RWPE2 (cell line): ENCODE measurements at regions not wholly inside any gene's neighbourhood (a gene's known extent, or its start where the extent isn't known, plus 50 kb on each side); places are given as distances from the start of the nearest gene placed in this dataset.

ENCODE experiments used
- ATAC-seq: fragments of 200-7000 bp; cut with Tn5 transposase; 3 replicates; pipeline ENCODE4 v1.9.1; 2021; ENCODE audit warnings: low read depth
- DNase-seq: peaks from one replicate; pipeline ENCODE4 v3.0.0-alpha.2; 2020; ENCODE audit warnings: low spot score
- H3K27ac ChIP-seq: fragments of 450-650 bp; 2 replicates; pipeline ENCODE4 v1.5.1; 2017; ENCODE audit warnings: mild to moderate bottlenecking; ENCODE audit not compliant: poor library complexity, severe bottlenecking
- H3K27me3 ChIP-seq: fragments of 250-450 bp; sonication (Bioruptor Pico); 2 replicates; pipeline ENCODE4 v1.5.1; 2021; ENCODE audit warnings: mild to moderate bottlenecking, moderate library complexity; ENCODE audit not compliant: insufficient read depth, poor library complexity, severe bottlenecking
- H3K36me3 ChIP-seq: fragments of 250-450 bp; sonication (Bioruptor Pico); 2 replicates; pipeline ENCODE4 v1.5.1; 2020; ENCODE audit warnings: low read depth, mild to moderate bottlenecking, moderate library complexity
- H3K4me1 ChIP-seq: fragments of 250-450 bp; sonication (Bioruptor Pico); 2 replicates; pipeline ENCODE4 v1.5.1; 2021; ENCODE audit warnings: mild to moderate bottlenecking, moderate library complexity; ENCODE audit not compliant: insufficient read depth, poor library complexity, severe bottlenecking
- H3K4me3 ChIP-seq: fragments of 250-450 bp; sonication (Bioruptor Pico); 2 replicates; pipeline ENCODE4 v1.5.1; 2021; ENCODE audit warnings: mild to moderate bottlenecking, moderate library complexity; ENCODE audit not compliant: severe bottlenecking
- H3K9me3 ChIP-seq: fragments of 250-450 bp; sonication (Bioruptor Pico); 2 replicates; pipeline ENCODE4 v1.5.1; 2021; ENCODE audit warnings: mild to moderate bottlenecking, moderate library complexity; ENCODE audit not compliant: severe bottlenecking
- CTCF ChIP-seq: fragments of 450-650 bp; IDR thresholded peaks from one replicate; pipeline ENCODE4 v1.5.1; 2017; ENCODE audit warnings: mild to moderate bottlenecking, moderate library complexity; ENCODE audit not compliant: poor library complexity, severe bottlenecking

GRCh38 chr7:21326921-21327320 lies 101.0 kb upstream of the SP4 start:
- TF ChIP-seq CTCF = no peak
- no peak for ATAC-seq
- no peak overlapping the region for H3K27ac ChIP-seq
- H3K4me3 ChIP-seq = no peak overlapping the region
- no peaks in the 10 kb centered on the region for H3K27me3 ChIP-seq
- no peak for DNase-seq
- H3K9me3 ChIP-seq = no peaks in the 10 kb centered on the region
- no peaks in the 10 kb centered on the region for H3K4me1 ChIP-seq
- no peaks in the 10 kb centered on the region for H3K36me3 ChIP-seq

- H3K27ac ChIP-seq = no peak overlapping the region
- H3K36me3 ChIP-seq = no peaks in the 10 kb centered on the region
- H3K27me3 ChIP-seq = no peaks in the 10 kb centered on the region
- TF ChIP-seq CTCF = no peak
- no peaks in the 10 kb centered on the region for H3K9me3 ChIP-seq
- no peaks in the 10 kb centered on the region for H3K4me1 ChIP-seq
- no peak overlapping the region for H3K4me3 ChIP-seq
- ATAC-seq (no peak), DNase-seq (no peak)
These were observed 100.2 kb upstream of the SP4 start for GRCh38 chr7:21327422-21328409.

- Histone ChIP-seq H3K27me3 (no peaks in the 10 kb centered on the region), H3K4me1 (no peaks in the 10 kb centered on the region), H3K9me3 (no peaks in the 10 kb centered on the region), H3K4me3 (no peak overlapping the region), H3K36me3 (no peaks in the 10 kb centered on the region), H3K27ac (no peak overlapping the region)
- ATAC-seq (no peak), DNase-seq (no peak)
- TF ChIP-seq CTCF = no peak
These were observed 97.3 kb upstream of the SP4 start for GRCh38 chr7:21330462-21331178.

- Histone ChIP-seq H3K4me1 (no peaks in the 10 kb centered on the region), H3K27me3 (no peaks in the 10 kb centered on the region), H3K36me3 (no peaks in the 10 kb centered on the region), H3K9me3 (no peaks in the 10 kb centered on the region), H3K4me3 (no peak overlapping the region), H3K27ac (no peak overlapping the region)
- DNase-seq = no peak
- no peak for ATAC-seq
- no peak for TF ChIP-seq CTCF
These were observed 93.0 kb upstream of the SP4 start for GRCh38 chr7:21334906-21335305.
